ENCODE measurements at regions not wholly inside any gene's neighbourhood (a gene's known extent, or its start where the extent isn't known, plus 50 kb on each side); places are given as distances from the start of the nearest gene placed in this dataset.

DNA sequence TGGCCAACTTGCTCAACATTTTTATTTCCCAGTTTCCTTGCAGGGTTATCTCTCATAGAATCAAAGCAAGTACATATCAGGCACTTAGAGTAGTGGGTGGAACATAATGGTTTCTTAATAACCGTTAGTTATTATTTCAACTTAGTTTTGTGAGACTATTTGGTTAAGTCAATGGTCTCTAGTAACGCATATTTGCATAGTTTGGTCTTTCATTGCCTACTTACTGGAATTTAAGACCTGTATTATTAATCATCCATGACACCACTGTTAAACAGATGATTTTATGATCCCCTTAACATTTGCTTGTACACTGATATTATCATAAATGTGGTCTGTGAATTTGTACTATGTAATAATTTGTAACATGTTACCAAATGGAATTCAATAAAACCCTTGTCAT lies 70.9 kb upstream of the SMIM31 start:
- DNase-seq (ENCODE audit: low spot score) = no peak
- intact Hi-C loops (cut with DNase I) = no loop called here

DNA sequence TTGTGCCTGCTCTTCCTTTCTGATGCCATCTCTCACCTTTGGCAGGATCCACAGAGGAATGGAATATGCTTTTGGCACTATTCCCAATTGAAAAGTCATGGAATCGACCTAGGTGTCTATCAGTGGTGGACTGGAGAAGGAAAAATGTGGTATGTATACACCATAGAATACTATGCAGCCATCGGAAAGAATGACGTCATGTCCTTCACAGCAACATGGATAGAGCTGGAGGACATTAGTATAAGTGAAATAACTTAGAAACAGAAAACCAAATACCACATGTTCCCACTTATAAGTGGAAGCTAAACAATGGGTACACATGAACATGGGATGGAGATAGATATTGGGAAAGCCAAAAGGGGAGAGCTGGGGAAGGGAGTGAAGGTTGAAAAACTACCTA lies 58.3 kb upstream of the SMIM31 start:
- intact Hi-C loops (cut with DNase I) = no loop called here
- DNase-seq (ENCODE audit: low spot score) = no peak

DNA sequence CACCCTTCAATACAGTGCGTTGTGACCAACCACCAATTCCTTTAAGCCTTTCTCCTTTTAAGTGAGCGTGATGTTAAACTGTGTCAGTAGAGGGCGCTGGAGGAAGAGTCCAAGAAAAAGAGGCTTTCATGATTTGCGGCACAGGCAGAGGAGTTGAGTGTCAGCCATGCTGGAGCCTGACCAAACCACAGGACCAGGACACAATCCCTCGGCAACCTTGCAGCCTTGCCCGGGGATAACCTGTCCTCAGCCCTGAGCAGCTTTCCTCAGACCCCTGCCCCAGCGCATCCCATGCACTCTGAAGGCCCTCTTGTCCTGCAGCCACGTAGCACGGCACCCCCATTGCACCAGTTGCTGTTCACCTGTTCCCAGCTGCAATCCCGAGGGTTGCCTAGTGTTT lies 53.5 kb upstream of the SMIM31 start:
- intact Hi-C loops (cut with DNase I) = no loop called here
- no peak for DNase-seq (ENCODE audit: low spot score)

DNA sequence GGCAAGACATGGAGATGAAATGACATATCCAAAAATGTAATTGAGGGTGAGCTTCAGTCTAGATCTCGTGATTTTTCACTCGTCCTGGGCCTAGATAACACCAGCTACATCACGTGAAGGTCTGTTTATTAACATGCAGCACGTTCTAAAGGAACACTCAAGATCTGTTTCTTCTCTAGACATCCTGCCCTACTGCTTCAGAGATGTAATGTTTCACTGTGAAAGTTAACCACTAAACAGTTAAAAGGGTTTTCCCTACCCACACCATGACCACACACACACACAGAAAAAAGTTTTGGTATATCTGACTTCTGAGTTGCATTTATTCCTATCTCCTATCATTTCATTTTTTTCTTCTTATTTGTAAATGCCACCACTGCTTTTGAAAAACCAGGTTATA lies 52.3 kb upstream of the SMIM31 start:
- intact Hi-C loops (cut with DNase I) = no loop called here
- no peak for DNase-seq (ENCODE audit: low spot score)
